Uterus (tissue), 2 donors: ENCODE measurements at regions not wholly inside any gene's neighbourhood (a gene's known extent, or its start where the extent isn't known, plus 50 kb on each side); places are given as distances from the start of the nearest gene placed in this dataset.

Experiments
- CTCF ChIP-seq, 4 experiments: fragments of 200-600 bp in 2 of 4; fragments of 450-650 bp in 2 of 4; sonication (generic) in 2 of 4; IDR thresholded peaks; one replicate each; pipeline ENCODE4 v1.5.1; 2016 to 2019; ENCODE audit warnings: antibody characterized with exemption in 4 of 4, mild to moderate bottlenecking in 2 of 4, moderate library complexity in 1 of 4
- POLR2A ChIP-seq, 2 donors: fragments of 450-650 bp; IDR thresholded peaks; one replicate each; pipeline ENCODE4 v1.6.1; 2016; ENCODE audit warnings: antibody characterized with exemption in 2 of 2, mild to moderate bottlenecking in 1 of 2, moderate library complexity in 1 of 2

DNA sequence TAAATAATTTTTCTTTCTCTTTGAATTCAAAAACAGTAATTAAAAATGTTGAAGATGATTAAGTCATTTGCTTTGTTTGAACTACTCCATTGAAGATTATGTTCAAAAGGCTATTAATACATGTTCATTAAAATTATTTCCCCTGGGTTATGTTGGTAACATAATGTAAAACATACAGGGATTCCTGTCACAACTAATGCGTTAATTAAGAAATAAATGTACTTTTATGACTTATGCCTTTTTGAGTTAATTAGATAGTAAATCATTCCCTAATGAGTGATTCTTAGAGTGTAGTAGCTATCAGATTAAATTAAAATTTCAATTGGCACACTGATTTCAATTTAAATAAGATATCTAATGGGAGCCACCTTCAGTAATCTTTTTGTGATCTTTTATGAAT lies 549.1 kb downstream of the ANKRD50 start:
- TF ChIP-seq CTCF (IDR thresholded peaks at IDR 0.05), result no peak
- no peak for TF ChIP-seq POLR2A (IDR thresholded peaks at IDR 0.05)
